GM10248 (cell line): ENCODE measurements at regions not wholly inside any gene's neighbourhood (a gene's known extent, or its start where the extent isn't known, plus 50 kb on each side); places are given as distances from the start of the nearest gene placed in this dataset.
"Not testable (repeated sequence)": the region's sequence is repeated elsewhere in the genome, so short reads cannot be mapped to it uniquely, and the experiment has no call there.

Experiments used
- CTCF ChIA-PET: fragments of 300-600 bp; sonication (Branson Sonifier 250); formaldehyde crosslinking; extraction: SDS; loops from one replicate; lab custom pipeline; 2021; ENCODE audit warnings: antibody characterized with exemption; lab: Yijun Ruan, JAX
- POLR2A ChIA-PET: fragments of 350-650 bp; sonication (Branson Sonifier 250); formaldehyde crosslinking; extraction: SDS; loops from one replicate; lab custom pipeline; 2020; ENCODE audit warnings: antibody characterized with exemption; lab: Yijun Ruan, JAX
- DNase-seq: peaks from one replicate; pipeline ENCODE4 v3.0.0; 2012; ENCODE audit errors: extremely low spot score
- TF ChIP-seq, protein P1 (sequence below): IDR thresholded peaks from 2 replicates; pipeline ENCODE4 v1.5.1; 2012; ENCODE audit warnings: mild to moderate bottlenecking, low read depth; ENCODE audit errors: extremely low read depth, missing control alignments, control extremely low read depth

DNA sequence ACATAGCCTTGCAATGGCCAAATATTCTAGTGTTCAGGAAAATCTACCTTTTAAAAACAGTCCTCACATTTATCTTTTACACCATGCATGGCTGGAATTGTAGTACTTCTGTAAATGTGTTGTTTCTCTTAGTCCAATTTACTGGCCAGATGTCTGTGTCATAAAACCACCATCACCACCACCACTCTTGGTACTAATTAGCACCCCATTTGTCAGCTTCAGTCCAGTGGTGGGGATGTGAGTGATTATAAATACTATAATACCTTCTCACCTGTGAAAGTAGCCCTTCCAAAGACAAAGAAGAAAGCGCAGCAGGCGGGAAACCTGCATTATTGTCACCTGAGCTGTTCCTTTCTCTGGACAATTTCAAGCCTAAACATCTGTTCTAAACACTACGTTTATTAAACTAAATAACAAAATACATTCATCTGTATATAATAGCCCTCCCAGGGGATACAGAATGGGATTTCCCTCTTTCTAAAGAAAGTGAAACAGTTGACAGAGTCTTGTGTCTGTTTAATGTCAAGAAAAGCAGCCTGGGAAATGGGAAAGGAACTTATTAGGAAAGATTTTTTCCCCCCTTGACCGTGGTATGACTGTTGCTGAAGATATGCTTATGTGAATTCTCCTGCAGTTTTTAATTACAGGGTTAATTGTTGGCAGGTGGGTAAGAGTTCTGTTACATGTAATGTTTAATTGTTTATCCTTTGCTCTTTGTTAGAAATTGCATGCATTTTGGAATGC lies 144.5 kb upstream of the NUDT12 start:
- TF ChIP-seq, protein P1, sequence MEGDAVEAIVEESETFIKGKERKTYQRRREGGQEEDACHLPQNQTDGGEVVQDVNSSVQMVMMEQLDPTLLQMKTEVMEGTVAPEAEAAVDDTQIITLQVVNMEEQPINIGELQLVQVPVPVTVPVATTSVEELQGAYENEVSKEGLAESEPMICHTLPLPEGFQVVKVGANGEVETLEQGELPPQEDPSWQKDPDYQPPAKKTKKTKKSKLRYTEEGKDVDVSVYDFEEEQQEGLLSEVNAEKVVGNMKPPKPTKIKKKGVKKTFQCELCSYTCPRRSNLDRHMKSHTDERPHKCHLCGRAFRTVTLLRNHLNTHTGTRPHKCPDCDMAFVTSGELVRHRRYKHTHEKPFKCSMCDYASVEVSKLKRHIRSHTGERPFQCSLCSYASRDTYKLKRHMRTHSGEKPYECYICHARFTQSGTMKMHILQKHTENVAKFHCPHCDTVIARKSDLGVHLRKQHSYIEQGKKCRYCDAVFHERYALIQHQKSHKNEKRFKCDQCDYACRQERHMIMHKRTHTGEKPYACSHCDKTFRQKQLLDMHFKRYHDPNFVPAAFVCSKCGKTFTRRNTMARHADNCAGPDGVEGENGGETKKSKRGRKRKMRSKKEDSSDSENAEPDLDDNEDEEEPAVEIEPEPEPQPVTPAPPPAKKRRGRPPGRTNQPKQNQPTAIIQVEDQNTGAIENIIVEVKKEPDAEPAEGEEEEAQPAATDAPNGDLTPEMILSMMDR: no peak
- ChIA-PET POLR2A (no interaction called here), CTCF (no interaction called here)
- DNase-seq: no peak

DNA sequence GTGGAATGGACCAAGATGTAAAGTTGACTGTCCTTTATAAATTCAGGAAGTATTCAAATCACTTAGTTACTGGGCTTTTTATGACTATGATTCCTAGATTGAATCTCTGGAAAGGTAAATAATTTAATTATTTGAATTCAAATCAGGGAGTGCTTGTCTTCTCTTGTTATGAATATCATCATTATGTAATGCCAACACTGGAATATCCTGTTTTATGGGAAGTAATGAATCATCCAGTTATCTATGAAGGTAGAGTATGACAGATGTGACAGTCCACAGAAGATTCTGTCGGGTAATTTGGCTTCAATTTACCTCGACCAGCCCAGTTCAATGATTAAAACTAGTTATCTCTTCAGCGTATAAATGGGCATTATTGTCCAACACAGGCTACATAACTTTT lies 141.0 kb upstream of the NUDT12 start:
- no peak for DNase-seq
- CTCF ChIA-PET: interaction anchor here (1.3 kb wide), 1 partner anchor 9 kb away, joined by 5 read pairs; no protein-coding TSS in a partner anchor
- TF ChIP-seq, protein P1: no peak
- POLR2A ChIA-PET: no interaction called here

DNA sequence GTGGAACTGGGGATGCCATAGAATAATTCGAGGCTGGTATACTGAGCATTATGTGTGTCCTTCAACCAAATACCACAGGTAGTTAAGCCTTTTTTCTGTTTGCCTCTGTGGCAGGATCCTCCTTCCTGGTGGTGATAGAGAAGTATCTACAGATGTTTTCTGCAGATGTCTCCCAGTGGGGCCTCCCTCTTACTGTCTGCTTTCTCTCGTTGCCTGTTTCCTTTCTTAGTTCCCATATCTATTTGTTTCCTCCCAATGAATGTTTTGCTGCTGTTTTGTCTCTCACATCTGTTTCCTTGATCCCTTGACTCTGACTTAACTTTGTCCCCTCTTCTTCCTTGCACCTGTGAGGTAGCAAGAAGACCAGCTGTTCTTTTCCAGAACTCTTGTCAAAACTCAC lies 130.9 kb upstream of the NUDT12 start:
- TF ChIP-seq, protein P1: no peak
- no peak for DNase-seq
- ChIA-PET CTCF (interaction anchor here (1.0 kb wide), 1 partner anchor 8 kb away, joined by 3 read pairs; no protein-coding TSS in a partner anchor), POLR2A (no interaction called here)

DNA sequence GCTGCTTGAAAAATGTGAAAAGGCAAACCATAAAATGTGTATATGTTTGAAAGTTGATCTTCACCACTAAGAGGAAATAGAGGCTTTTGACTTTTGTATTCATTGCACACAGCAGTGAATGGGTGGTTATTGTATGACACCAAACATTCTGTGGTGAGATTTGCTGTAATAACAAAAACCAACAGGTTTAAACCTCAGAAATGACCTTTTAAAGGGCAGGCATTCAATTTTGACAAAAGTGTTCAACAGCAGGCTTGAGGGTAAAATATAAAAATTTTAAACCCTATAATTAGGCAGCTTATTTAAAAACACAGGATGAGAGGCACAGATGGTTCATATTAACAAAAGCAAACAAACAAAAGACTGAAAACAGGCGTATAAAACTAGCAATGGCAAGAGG lies 128.1 kb upstream of the NUDT12 start:
- no peak for DNase-seq
- POLR2A ChIA-PET: no interaction called here
- CTCF ChIA-PET: interaction anchor here (0.7 kb wide), 1 partner anchor 13 kb away, joined by 3 read pairs; no protein-coding TSS in a partner anchor
- TF ChIP-seq, protein P1: no peak

DNA sequence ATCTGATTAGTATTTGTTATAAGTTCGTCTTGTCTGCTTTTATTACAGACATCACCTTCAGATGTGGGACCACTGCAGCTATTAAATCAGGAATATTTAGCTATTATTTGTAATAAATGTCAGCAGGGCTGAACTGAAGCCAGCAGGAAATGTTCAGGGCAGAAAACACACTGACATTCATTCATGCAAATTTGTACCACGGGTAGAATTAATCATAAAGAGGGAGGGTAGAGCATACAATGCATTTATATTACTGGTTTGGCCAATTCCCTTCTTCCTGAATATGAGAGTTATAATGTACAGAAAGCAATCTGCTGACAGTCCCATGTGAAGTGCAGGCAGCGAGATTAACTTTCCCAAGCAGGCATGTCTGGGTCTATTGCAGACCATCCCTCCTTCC lies 117.3 kb upstream of the NUDT12 start:
- TF ChIP-seq, protein P1: no peak
- ChIA-PET POLR2A (no interaction called here), CTCF (no interaction called here)
- no peak for DNase-seq

DNA sequence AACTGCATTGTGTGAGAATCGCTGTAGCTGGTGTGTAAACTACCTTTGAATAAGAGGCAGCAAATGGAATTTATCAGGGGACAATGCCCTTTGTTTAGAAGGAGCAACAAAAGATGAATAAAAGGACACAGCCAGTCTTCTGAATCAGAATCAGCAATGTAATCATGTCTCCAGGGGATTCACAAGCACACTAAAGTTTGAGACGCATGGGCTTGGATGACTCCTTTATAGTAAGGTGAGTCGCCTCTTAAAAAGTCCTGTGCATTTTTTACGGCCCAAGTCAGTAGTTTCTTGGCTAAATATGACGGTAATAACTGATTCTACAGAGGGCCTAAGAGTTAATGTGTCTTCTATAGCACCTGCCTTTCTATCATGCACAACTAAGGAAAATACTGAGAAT lies 113.6 kb upstream of the NUDT12 start:
- CTCF ChIA-PET: interaction anchor here (1.8 kb wide), 1 partner anchor 13 kb away, joined by 4 read pairs; no protein-coding TSS in a partner anchor
- POLR2A ChIA-PET, DNase-seq: not testable (repeated sequence)

- ChIA-PET POLR2A (no interaction called here), CTCF (no interaction called here)
Observed at GRCh38 chr5:103674739-103675138, 112.2 kb upstream of the NUDT12 start.

More at GRCh38 chr5:103674739-103675138, 112.2 kb upstream of the NUDT12 start:
- TF ChIP-seq, protein P1: no peak
- no peak for DNase-seq
